ENCODE measurements at regions not wholly inside any gene's neighbourhood (a gene's known extent, or its start where the extent isn't known, plus 50 kb on each side); places are given as distances from the start of the nearest gene placed in this dataset.

GRCh38 chr4:126358041-126358440 is 1043.3 kb downstream of the FAT4 start:
- 90 to 97% (median 94%) methylated on average over 2 of the region's 2 CpGs for WGBS, 5 donors
- H3K27ac ChIP-seq = no peak overlapping the region
- H3K27me3 ChIP-seq (replicated peaks in 1 of 7) = no peaks in the 10 kb centered on the region
- intact Hi-C loops (cut with DNase I; ENCODE audit: low total_unique reads) = no loop called here
- H3K9me3 ChIP-seq = peaks cover 0 to 3% (median 0%) of the 10 kb centered on the region in 8 donors
- no peak overlapping the region for H3K4me3 ChIP-seq
- no peaks in the 10 kb centered on the region for H3K36me3 ChIP-seq
- no peak for DNase-seq
- H3K4me1 ChIP-seq = no peaks in the 10 kb centered on the region
- TF ChIP-seq POLR2A (IDR thresholded peaks at IDR 0.05) (no peak), CTCF (IDR thresholded peaks at IDR 0.05 in 8 of 11, conservative IDR thresholded peaks at IDR 0.05 in 3 of 11) (no peak), POLR2AphosphoS5 (IDR thresholded peaks at IDR 0.05) (no peak)

- intact Hi-C loops (cut with DNase I; ENCODE audit: low total_unique reads) = no loop called here
- no peak for DNase-seq
- H3K9me3 ChIP-seq = peaks cover 0 to 6% (median 0%) of the 10 kb centered on the region in 8 donors
- H3K4me1 ChIP-seq = no peaks in the 10 kb centered on the region
- H3K36me3 ChIP-seq = no peaks in the 10 kb centered on the region
- H3K4me3 ChIP-seq = no peak overlapping the region
- WGBS, 5 donors = 63 to 79% (median 71%) methylated on average over 4 of the region's 4 CpGs
- TF ChIP-seq CTCF (IDR thresholded peaks at IDR 0.05 in 8 of 11, conservative IDR thresholded peaks at IDR 0.05 in 3 of 11) (no peak), POLR2A (IDR thresholded peaks at IDR 0.05) (no peak), POLR2AphosphoS5 (IDR thresholded peaks at IDR 0.05) (no peak)
- no peak overlapping the region for H3K27ac ChIP-seq
- no peaks in the 10 kb centered on the region for H3K27me3 ChIP-seq (replicated peaks in 1 of 7)
Observed at GRCh38 chr4:126361287-126361686, 1046.5 kb downstream of the FAT4 start.

GRCh38 chr4:126364311-126364911 is 1049.7 kb downstream of the FAT4 start:
- intact Hi-C loops (cut with DNase I; ENCODE audit: low total_unique reads) = no loop called here
- Histone ChIP-seq H3K9me3 (peaks cover 0 to 6% (median 0%) of the 10 kb centered on the region in 8 donors), H3K27me3 (replicated peaks in 1 of 7) (no peaks in the 10 kb centered on the region), H3K36me3 (no peaks in the 10 kb centered on the region), H3K4me3 (no peak overlapping the region), H3K27ac (no peak overlapping the region), H3K4me1 (no peaks in the 10 kb centered on the region)
- TF ChIP-seq POLR2A (IDR thresholded peaks at IDR 0.05) (no peak), POLR2AphosphoS5 (IDR thresholded peaks at IDR 0.05) (no peak), CTCF (IDR thresholded peaks at IDR 0.05 in 8 of 11, conservative IDR thresholded peaks at IDR 0.05 in 3 of 11) (no peak)
- WGBS, 5 donors = 55 to 74% (median 57%) methylated on average over 1 of the region's 1 CpG
- no peak for DNase-seq

- intact Hi-C loops (cut with DNase I; ENCODE audit: low total_unique reads) = no loop called here
- no peak for DNase-seq
- H3K36me3 ChIP-seq = no peaks in the 10 kb centered on the region
- no peaks in the 10 kb centered on the region for H3K27me3 ChIP-seq (replicated peaks in 1 of 7)
- no peak overlapping the region for H3K27ac ChIP-seq
- H3K9me3 ChIP-seq = peaks cover 0 to 12% (median 0%) of the 10 kb centered on the region in 8 donors
- TF ChIP-seq CTCF (IDR thresholded peaks at IDR 0.05 in 8 of 11, conservative IDR thresholded peaks at IDR 0.05 in 3 of 11) = no peak
- TF ChIP-seq POLR2A (IDR thresholded peaks at IDR 0.05) = no peak
- H3K4me3 ChIP-seq = no peak overlapping the region
- no peaks in the 10 kb centered on the region for H3K4me1 ChIP-seq
Observed at GRCh38 chr4:126369076-126369475, 1054.3 kb downstream of the FAT4 start.

Measured in spleen (tissue), 11 donors.